ENCODE measurements at regions not wholly inside any gene's neighbourhood (a gene's known extent, or its start where the extent isn't known, plus 50 kb on each side); places are given as distances from the start of the nearest gene placed in this dataset.

GRCh38 chr2:104430852-104431251 is 423.1 kb upstream of the POU3F3 start (continued):
- TF ChIP-seq MAX (IDR thresholded peaks at IDR 0.05), result no peak
- TF ChIP-seq GTF2F1 (IDR thresholded peaks at IDR 0.05; ENCODE audit: borderline replicate concordance, low read depth, low read length), result no peak
- no peak for TF ChIP-seq JUND (IDR thresholded peaks at IDR 0.05; ENCODE audit: low read length)
- TF ChIP-seq MAFK (IDR thresholded peaks at IDR 0.05; ENCODE audit: low read depth, low read length), result no peak
- no peak for TF ChIP-seq ATF3 (IDR thresholded peaks at IDR 0.05; ENCODE audit: insufficient read depth, low read depth, low read length)
- TF ChIP-seq CEBPB (IDR thresholded peaks at IDR 0.05; ENCODE audit: low read depth, low read length), result no peak

Measured in H1 (cell line).